HepG2 (cell line): ENCODE measurements at regions not wholly inside any gene's neighbourhood (a gene's known extent, or its start where the extent isn't known, plus 50 kb on each side); places are given as distances from the start of the nearest gene placed in this dataset.

ENCODE experiments used
- ATAD3A ChIP-seq: sonication (generic); formaldehyde crosslinking; IDR thresholded peaks from 2 replicates; pipeline ENCODE4 v1.4.0; 2020; ENCODE audit warnings: missing genetic modification reagents
- BCLAF1 ChIP-seq: fragments of 450-650 bp; IDR thresholded peaks from 2 replicates; pipeline ENCODE4 v1.6.1; 2017; ENCODE audit warnings: mild to moderate bottlenecking
- GTF3A ChIP-seq: sonication (generic); formaldehyde crosslinking; conservative IDR thresholded peaks from 2 replicates; pipeline ENCODE4 v1.4.0; 2020; ENCODE audit warnings: mild to moderate bottlenecking, missing genetic modification reagents
- MAFK ChIP-seq, 2 experiments: IDR thresholded peaks in 1 of 2; conservative IDR thresholded peaks in 1 of 2; 2 replicates each; pipeline ENCODE4 v1.6.1; 2011; ENCODE audit warnings: improper control_type of control experiment in 2 of 2, low read length in 2 of 2
- NFRKB ChIP-seq: fragments of 450-650 bp; IDR thresholded peaks from 2 replicates; pipeline ENCODE4 v1.6.1; 2017
- ONECUT2 ChIP-seq: sonication (generic); formaldehyde crosslinking; IDR thresholded peaks from 2 replicates; pipeline ENCODE4 v1.4.0; 2020; ENCODE audit warnings: missing genetic modification reagents
- SMARCE1 ChIP-seq: fragments of 450-650 bp; IDR thresholded peaks from 2 replicates; pipeline ENCODE4 v1.6.1; 2017; ENCODE audit warnings: borderline replicate concordance
- STAT6 ChIP-seq: sonication (generic); formaldehyde crosslinking; IDR thresholded peaks from 2 replicates; pipeline ENCODE4 v1.4.0; 2020; ENCODE audit warnings: missing genetic modification reagents, mild to moderate bottlenecking, borderline replicate concordance
- TOE1 ChIP-seq: sonication (generic); formaldehyde crosslinking; IDR thresholded peaks from 2 replicates; pipeline ENCODE4 v1.4.0; 2020; ENCODE audit warnings: mild to moderate bottlenecking, missing genetic modification reagents
- YY1 ChIP-seq: IDR thresholded peaks from 2 replicates; pipeline ENCODE4 v1.6.1; 2011; ENCODE audit warnings: low read length, low read depth, moderate library complexity, mild to moderate bottlenecking; ENCODE audit not compliant: insufficient read depth, insufficient replicate concordance
- ZFP41 ChIP-seq: sonication (generic); formaldehyde crosslinking; IDR thresholded peaks from 2 replicates; pipeline ENCODE4 v1.4.0; 2020; ENCODE audit warnings: mild to moderate bottlenecking, missing genetic modification reagents, borderline replicate concordance
- ZFX ChIP-seq: sonication (generic); formaldehyde crosslinking; IDR thresholded peaks from 2 replicates; pipeline ENCODE4 v1.4.0; 2020; ENCODE audit warnings: mild to moderate bottlenecking, low read depth, missing genetic modification reagents, moderate library complexity
- ZNF317 ChIP-seq: sonication (generic); formaldehyde crosslinking; IDR thresholded peaks from 2 replicates; pipeline ENCODE4 v1.5.0; 2020; ENCODE audit warnings: mild to moderate bottlenecking, missing genetic modification reagents
- ZNF382 ChIP-seq: sonication (generic); formaldehyde crosslinking; IDR thresholded peaks from 2 replicates; pipeline ENCODE4 v1.5.0; 2020; ENCODE audit warnings: missing genetic modification reagents, mild to moderate bottlenecking, borderline replicate concordance
- ZNF746 ChIP-seq: sonication (generic); formaldehyde crosslinking; IDR thresholded peaks from 2 replicates; pipeline ENCODE4 v1.8.0; 2022; ENCODE audit warnings: mild to moderate bottlenecking, missing genetic modification reagents
- ZNF816 ChIP-seq: sonication (generic); formaldehyde crosslinking; IDR thresholded peaks from 2 replicates; pipeline ENCODE4 v1.8.0; 2022; ENCODE audit warnings: missing genetic modification reagents, mild to moderate bottlenecking, borderline replicate concordance
- ZNF879 ChIP-seq: sonication (generic); formaldehyde crosslinking; IDR thresholded peaks from 2 replicates; pipeline ENCODE4 v1.8.1; 2023; ENCODE audit warnings: missing genetic modification reagents
- ZNF883 ChIP-seq: sonication (generic); formaldehyde crosslinking; IDR thresholded peaks from 2 replicates; pipeline ENCODE4 v1.5.1; 2020; ENCODE audit warnings: mild to moderate bottlenecking, missing genetic modification reagents; ENCODE audit errors: not compliant biosample characterization
- TF ChIP-seq, protein P1 (sequence below): sonication (generic); formaldehyde crosslinking; IDR thresholded peaks from 2 replicates; pipeline ENCODE4 v1.8.0; 2022; ENCODE audit warnings: mild to moderate bottlenecking, missing genetic modification reagents, borderline replicate concordance
- TF ChIP-seq, protein P2 (sequence below): sonication (generic); formaldehyde crosslinking; IDR thresholded peaks from 2 replicates; pipeline ENCODE4 v1.4.0; 2020; ENCODE audit warnings: missing genetic modification reagents, borderline replicate concordance

GRCh38 chr6:1228754-1229191 is 83.1 kb upstream of the FOXQ1 start (continued):
- no peak; the same call in 1 of the 2 replicates for TF ChIP-seq ZNF317 (CRISPR knock-in tag)
- TF ChIP-seq MAFK (conservative IDR thresholded peaks at IDR 0.05 in 1 of 2, IDR thresholded peaks at IDR 0.05 in 1 of 2; ENCODE audit: low read length in 2 of 2): 0 out of 4 replicates have a peak, but pooled peaks of 1 of the 2 experiments have one; percentile 0
- no peak for TF ChIP-seq ONECUT2
- TF ChIP-seq TOE1 (CRISPR knock-in tag): no peak
- no peak for TF ChIP-seq ATAD3A (CRISPR knock-in tag)
- TF ChIP-seq, protein P1, sequence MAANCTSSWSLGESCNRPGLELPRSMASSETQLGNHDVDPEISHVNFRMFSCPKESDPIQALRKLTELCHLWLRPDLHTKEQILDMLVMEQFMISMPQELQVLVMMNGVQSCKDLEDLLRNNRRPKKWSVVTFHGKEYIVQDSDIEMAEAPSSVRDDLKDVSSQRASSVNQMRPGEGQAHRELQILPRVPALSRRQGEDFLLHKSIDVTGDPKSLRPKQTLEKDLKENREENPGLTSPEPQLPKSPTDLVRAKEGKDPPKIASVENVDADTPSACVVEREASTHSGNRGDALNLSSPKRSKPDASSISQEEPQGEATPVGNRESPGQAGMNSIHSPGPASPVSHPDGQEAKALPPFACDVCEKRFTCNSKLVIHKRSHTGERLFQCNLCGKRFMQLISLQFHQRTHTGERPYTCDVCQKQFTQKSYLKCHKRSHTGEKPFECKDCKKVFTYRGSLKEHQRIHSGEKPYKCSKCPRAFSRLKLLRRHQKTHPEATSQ (CRISPR knock-in tag): 0 out of 2 replicates have a peak, but pooled peaks have one; percentile 6
- 0 out of 2 replicates have a peak, but pooled peaks have one; percentile 53 for TF ChIP-seq ZNF746 (CRISPR knock-in tag)
- no peak for TF ChIP-seq ZFX (CRISPR knock-in tag)
- no peak for TF ChIP-seq YY1
- TF ChIP-seq GTF3A: no peak
- no peak for TF ChIP-seq ZFP41 (CRISPR knock-in tag)
- TF ChIP-seq ZNF883 (CRISPR knock-in tag): peak; percentile 54
- no peak for TF ChIP-seq ZNF879 (CRISPR knock-in tag)
- TF ChIP-seq, protein P2, sequence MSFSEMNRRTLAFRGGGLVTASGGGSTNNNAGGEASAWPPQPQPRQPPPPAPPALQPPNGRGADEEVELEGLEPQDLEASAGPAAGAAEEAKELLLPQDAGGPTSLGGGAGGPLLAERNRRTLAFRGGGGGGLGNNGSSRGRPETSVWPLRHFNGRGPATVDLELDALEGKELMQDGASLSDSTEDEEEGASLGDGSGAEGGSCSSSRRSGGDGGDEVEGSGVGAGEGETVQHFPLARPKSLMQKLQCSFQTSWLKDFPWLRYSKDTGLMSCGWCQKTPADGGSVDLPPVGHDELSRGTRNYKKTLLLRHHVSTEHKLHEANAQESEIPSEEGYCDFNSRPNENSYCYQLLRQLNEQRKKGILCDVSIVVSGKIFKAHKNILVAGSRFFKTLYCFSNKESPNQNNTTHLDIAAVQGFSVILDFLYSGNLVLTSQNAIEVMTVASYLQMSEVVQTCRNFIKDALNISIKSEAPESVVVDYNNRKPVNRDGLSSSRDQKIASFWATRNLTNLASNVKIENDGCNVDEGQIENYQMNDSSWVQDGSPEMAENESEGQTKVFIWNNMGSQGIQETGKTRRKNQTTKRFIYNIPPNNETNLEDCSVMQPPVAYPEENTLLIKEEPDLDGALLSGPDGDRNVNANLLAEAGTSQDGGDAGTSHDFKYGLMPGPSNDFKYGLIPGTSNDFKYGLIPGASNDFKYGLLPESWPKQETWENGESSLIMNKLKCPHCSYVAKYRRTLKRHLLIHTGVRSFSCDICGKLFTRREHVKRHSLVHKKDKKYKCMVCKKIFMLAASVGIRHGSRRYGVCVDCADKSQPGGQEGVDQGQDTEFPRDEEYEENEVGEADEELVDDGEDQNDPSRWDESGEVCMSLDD (CRISPR knock-in tag): no peak; the same call in 1 of the 2 replicates
- TF ChIP-seq STAT6: no peak
- no peak for TF ChIP-seq SMARCE1
- TF ChIP-seq ZNF382: no peak
- no peak for TF ChIP-seq ZNF816
- no peak for TF ChIP-seq BCLAF1
- TF ChIP-seq NFRKB: no peak
